Activated naive CD4-positive, alpha-beta T cell treated with anti-CD3 and anti-CD28 coated beads for 36 hours (primary cell): ENCODE measurements at regions not wholly inside any gene's neighbourhood (a gene's known extent, or its start where the extent isn't known, plus 50 kb on each side); places are given as distances from the start of the nearest gene placed in this dataset.
"Not testable (repeated sequence)": the region's sequence is repeated elsewhere in the genome, so short reads cannot be mapped to it uniquely, and the experiment has no call there.

ENCODE experiments used
- CTCF ChIA-PET: fragments of 350-600 bp; sonication (Branson Sonifier 250); formaldehyde crosslinking; loops from one replicate; lab custom pipeline; 2021; ENCODE audit warnings: antibody characterized with exemption; lab: Charles Lee
- DNase-seq: peaks from one replicate; pipeline ENCODE4 v3.0.0-alpha.2; 2020
- H3K27ac Mint-ChIP-seq: one replicate; pipeline ENCODE4 v1.8.0; 2021; ENCODE audit warnings: mild to moderate bottlenecking, mixed read lengths
- H3K27me3 Mint-ChIP-seq: one replicate; pipeline ENCODE4 v1.8.0; 2021; ENCODE audit warnings: low read depth, mixed read lengths
- H3K36me3 Mint-ChIP-seq: one replicate; pipeline ENCODE4 v1.8.0; 2021; ENCODE audit warnings: low read depth, mixed read lengths
- H3K4me1 Mint-ChIP-seq: one replicate; pipeline ENCODE4 v1.8.0; 2021; ENCODE audit warnings: low read depth, mixed read lengths
- H3K4me3 Mint-ChIP-seq: one replicate; pipeline ENCODE4 v1.8.0; 2021; ENCODE audit warnings: mild to moderate bottlenecking, moderate library complexity, mixed read lengths
- H3K9me3 Mint-ChIP-seq: one replicate; pipeline ENCODE4 v1.8.0; 2021; ENCODE audit warnings: mixed read lengths
- intact Hi-C: fragments of 100-400 bp; cut with micrococcal nuclease; formaldehyde crosslinking; loops from one replicate; pipeline ENCODE4 v1.15.1; 2023

DNA sequence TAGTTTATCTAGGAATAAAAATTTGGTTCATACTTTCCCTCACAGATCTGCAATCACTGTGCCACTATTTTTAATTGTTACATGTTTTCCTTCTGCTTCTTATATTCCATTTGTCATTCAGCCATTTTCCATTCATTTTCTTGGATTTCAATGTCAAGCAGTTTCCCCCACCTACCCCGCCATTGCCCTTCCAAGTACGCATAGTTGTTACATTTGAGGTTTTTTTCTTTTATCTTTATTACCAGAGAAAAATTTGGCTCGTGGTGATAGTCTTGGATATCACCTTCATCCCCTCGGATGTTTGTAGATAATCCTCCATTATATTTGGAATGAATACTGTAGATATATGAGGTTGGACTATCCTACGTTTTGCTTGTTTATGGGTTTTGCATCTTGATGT, 159.7 kb downstream of the CRPPA start:
- no peak overlapping the region for H3K4me3 Mint-ChIP-seq
- no peak for DNase-seq
- H3K9me3 Mint-ChIP-seq: peaks cover under 1% of the 10 kb centered on the region
- no peaks in the 10 kb centered on the region for H3K36me3 Mint-ChIP-seq
- CTCF ChIA-PET: no interaction called here
- intact Hi-C loops: no loop called here
- no peak overlapping the region for H3K27ac Mint-ChIP-seq
- no peaks in the 10 kb centered on the region for H3K4me1 Mint-ChIP-seq
- H3K27me3 Mint-ChIP-seq: no peaks in the 10 kb centered on the region

DNA sequence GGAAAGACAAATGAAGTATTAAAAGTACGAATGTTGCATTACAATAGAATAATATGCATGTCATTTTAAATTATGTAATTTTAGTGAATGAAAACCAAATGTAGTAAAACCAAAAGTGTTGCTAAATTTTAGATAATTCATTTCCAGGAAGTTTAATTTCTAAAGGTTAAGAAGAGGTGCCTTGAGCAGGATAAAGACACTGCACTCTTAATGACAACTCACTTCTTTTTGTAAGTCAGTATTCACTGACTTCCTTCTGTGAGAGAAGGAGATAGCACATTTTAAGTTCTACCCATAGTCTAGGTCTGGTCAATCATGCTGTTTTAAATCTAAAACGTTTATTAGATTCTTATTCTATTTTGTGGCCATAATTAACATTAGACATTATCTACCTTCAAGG, 160.2 kb downstream of the CRPPA start:
- no peak for DNase-seq
- Mint-ChIP-seq H3K27ac (no peak overlapping the region), H3K36me3 (peaks cover under 1% of the 10 kb centered on the region), H3K27me3 (no peaks in the 10 kb centered on the region), H3K9me3 (peaks cover 6% of the 10 kb centered on the region), H3K4me3 (no peak overlapping the region), H3K4me1 (no peaks in the 10 kb centered on the region)
- intact Hi-C loops: no loop called here
- CTCF ChIA-PET: interaction anchor here (0.7 kb wide), 1 partner anchor 21 kb away, joined by 3 read pairs; no protein-coding TSS in a partner anchor

DNA sequence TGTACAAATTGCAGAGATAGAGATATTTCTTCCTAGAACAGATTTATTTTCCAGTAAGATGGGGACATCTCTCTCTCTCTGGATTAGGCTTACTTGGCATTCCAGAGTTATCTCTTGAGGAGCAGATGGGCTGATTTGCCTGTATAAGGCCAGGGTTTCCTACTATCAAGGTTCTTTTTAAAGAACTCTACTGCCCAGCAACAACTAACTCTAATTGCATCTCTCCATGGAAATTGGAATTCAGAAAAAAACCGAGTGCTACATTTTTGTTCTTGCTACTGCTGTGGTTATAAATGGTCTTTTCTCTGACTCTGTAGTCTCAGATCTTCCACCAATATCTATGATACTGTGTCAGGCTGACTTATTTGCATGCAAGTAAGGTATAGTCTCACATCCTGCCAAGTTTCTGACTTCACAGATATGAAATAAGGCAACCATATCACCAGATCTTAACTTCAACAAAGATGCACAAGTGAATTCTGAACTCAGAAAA, 161.1 kb downstream of the CRPPA start:
- Mint-ChIP-seq H3K27ac (no peak overlapping the region), H3K36me3 (peaks cover 9% of the 10 kb centered on the region), H3K4me3 (no peak overlapping the region), H3K27me3 (no peaks in the 10 kb centered on the region), H3K9me3 (peaks cover 14% of the 10 kb centered on the region), H3K4me1 (no peaks in the 10 kb centered on the region)
- CTCF ChIA-PET: interaction anchor here (0.7 kb wide), 1 partner anchor 20 kb away, joined by 3 read pairs; no protein-coding TSS in a partner anchor
- intact Hi-C loops: no loop called here
- DNase-seq: no peak

DNA sequence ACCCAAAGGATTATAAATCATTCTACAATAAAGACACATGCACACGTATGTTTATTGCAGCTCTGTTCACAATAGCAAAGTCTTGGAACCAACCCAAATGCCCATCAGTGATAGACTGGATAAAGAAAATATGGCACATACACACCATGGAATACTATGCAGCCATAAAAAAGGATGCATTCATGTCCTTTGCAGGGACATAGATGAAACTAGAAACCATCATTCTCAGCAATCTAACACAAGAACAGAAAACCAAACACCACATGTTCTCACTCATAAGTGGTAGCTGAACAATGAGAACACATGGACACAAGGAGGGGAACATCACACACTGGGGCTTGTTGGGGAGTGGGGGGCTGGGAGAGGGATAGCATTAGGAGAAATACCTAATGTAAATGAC, 164.9 kb downstream of the CRPPA start:
- CTCF ChIA-PET: interaction anchor here (0.8 kb wide), 1 partner anchor 9 kb away, joined by 3 read pairs; no protein-coding TSS in a partner anchor
- Mint-ChIP-seq H3K36me3 (peaks cover 14% of the 10 kb centered on the region), H3K9me3 (peaks cover 14% of the 10 kb centered on the region)
- DNase-seq, H3K27me3 Mint-ChIP-seq, H3K4me1 Mint-ChIP-seq, intact Hi-C loops, H3K27ac Mint-ChIP-seq, H3K4me3 Mint-ChIP-seq: not testable (repeated sequence)

DNA sequence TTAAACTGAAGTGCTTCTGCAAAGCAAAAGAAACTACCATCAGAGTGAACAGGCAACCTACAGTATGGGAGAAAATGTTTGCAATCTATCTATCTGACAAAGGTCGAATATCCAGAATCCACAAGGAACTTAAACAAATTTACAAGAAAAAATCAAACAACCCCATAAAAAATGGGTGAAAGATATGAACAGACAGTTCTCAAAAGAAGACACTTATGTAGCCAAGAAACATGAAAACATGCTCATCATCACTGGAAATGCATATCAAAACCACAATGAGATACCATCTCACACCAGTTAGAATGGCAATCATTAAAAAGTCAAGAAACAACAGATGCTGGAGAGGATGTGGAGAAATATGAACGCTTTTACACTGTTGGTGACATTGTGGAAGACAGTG, 165.4 kb downstream of the CRPPA start:
- H3K27ac Mint-ChIP-seq, DNase-seq, H3K27me3 Mint-ChIP-seq, H3K4me1 Mint-ChIP-seq, intact Hi-C loops, H3K4me3 Mint-ChIP-seq: not testable (repeated sequence)
- CTCF ChIA-PET: interaction anchor here (0.8 kb wide), 1 partner anchor 8 kb away, joined by 3 read pairs; no protein-coding TSS in a partner anchor
- Mint-ChIP-seq H3K36me3 (peaks cover 14% of the 10 kb centered on the region), H3K9me3 (peaks cover 14% of the 10 kb centered on the region)

DNA sequence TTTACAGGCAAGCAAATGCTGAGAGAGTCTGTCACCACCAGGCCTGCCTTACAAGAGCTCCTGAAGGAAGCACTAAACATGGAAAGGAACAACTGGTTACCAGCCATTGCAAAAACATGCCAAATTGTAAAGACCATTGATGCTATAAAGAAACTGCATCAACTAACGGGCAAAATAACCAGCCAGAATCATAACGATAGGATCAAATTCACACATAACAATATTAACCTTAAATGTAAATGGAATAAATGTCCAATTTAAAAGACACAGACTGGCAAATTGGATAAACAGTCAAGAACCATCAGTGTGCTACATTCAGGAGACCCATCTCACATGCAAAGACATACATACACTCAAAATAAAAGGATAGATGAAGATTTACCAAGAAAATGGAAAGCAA, 170.7 kb downstream of the CRPPA start:
- intact Hi-C loops, CTCF ChIA-PET, H3K4me1 Mint-ChIP-seq, H3K36me3 Mint-ChIP-seq, H3K27me3 Mint-ChIP-seq, H3K4me3 Mint-ChIP-seq, H3K27ac Mint-ChIP-seq, DNase-seq, H3K9me3 Mint-ChIP-seq: not testable (repeated sequence)

DNA sequence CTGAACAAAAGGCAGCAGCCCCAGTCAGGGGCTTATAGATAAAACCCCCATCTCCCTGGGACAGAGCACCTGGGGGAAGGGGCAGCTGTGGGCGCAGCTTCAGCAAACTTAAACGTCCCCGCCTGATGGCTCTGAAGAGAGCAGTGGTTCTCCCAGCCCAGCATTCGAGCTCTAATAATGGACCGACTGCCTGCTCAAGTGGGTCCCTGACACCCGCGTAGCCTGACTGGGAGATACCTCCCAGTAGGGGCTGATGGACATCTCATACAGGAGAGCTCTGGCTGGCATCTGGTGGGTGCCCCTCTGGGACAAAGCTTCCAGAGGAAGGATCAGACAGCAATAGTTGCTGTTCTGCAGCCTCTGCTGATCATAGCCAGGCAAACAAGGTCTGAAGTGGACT, 172.1 kb downstream of the CRPPA start:
- H3K4me3 Mint-ChIP-seq, H3K4me1 Mint-ChIP-seq, H3K9me3 Mint-ChIP-seq, DNase-seq, intact Hi-C loops, H3K36me3 Mint-ChIP-seq, H3K27ac Mint-ChIP-seq, H3K27me3 Mint-ChIP-seq: not testable (repeated sequence)
- CTCF ChIA-PET: interaction anchor here (0.7 kb wide), 1 partner anchor 39 kb away, joined by 3 read pairs; no protein-coding TSS in a partner anchor

DNA sequence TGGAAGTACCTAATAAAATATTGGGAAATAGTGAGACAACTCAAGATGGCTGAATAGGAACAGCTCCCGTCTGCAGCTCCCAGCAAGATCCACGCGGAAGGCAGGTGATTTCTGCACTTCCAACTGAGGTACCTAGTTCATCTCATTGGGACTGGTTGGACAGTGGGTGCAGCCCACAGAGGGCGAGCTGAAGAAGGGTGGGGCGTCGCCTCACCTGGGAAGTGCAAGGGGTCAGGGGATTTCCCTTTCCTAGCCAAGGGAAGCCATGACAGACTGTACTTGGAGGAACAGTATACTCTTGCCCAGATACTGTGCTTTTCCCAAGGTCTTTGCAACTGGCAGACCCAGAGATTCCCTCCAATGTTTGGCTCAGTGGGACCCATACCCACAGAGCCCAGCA, 172.8 kb downstream of the CRPPA start:
- H3K36me3 Mint-ChIP-seq, intact Hi-C loops, DNase-seq, CTCF ChIA-PET, H3K9me3 Mint-ChIP-seq, H3K4me3 Mint-ChIP-seq, H3K27me3 Mint-ChIP-seq, H3K4me1 Mint-ChIP-seq, H3K27ac Mint-ChIP-seq: not testable (repeated sequence)

DNA sequence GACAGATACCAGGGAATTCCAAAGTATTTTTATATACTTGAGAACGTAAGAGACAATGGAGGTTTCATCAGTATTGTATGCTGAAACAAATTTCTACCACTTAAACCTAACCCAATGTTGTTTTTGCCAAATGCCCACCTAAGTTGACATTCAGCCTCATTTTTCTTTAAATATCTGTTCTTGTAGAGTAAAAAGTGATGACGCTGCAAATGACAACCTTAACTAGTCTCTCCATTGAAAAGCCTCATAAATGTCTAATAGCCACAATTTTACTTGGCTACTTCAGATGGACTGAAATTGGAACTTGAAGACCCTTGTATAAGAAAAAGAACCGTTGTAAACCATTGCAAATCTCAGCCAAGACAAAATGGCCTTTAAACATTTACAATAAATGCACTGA, 176.9 kb downstream of the CRPPA start:
- Mint-ChIP-seq H3K4me3 (no peak overlapping the region), H3K9me3 (peaks cover 2% of the 10 kb centered on the region), H3K27ac (no peak overlapping the region), H3K4me1 (no peaks in the 10 kb centered on the region), H3K27me3 (no peaks in the 10 kb centered on the region), H3K36me3 (no peaks in the 10 kb centered on the region)
- intact Hi-C loops: no loop called here
- no peak for DNase-seq
- CTCF ChIA-PET: no interaction called here

DNA sequence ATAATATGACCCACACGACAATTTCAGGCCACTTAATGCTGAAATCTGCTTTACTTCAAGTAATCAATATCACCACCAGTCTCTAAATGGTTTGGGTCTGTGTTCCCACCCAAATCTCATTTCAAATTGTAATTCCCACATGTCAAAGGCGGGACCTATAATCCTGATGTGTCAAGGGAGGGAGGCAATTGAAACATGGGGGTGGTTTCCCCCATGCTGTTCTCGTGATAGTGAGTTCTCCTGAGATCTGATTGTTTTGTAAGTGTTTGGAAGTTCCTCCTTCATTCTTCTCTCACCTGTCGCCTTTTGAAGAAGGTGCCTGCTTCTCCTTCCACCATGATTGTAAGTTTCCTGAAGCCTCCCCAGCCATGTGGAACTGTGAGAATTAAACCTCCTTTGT, 178.4 kb downstream of the CRPPA start:
- Mint-ChIP-seq H3K9me3 (no peaks in the 10 kb centered on the region), H3K4me1 (no peaks in the 10 kb centered on the region), H3K36me3 (no peaks in the 10 kb centered on the region), H3K27ac (no peak overlapping the region), H3K4me3 (no peak overlapping the region), H3K27me3 (no peaks in the 10 kb centered on the region)
- intact Hi-C loops: no loop called here
- CTCF ChIA-PET: no interaction called here
- no peak for DNase-seq

DNA sequence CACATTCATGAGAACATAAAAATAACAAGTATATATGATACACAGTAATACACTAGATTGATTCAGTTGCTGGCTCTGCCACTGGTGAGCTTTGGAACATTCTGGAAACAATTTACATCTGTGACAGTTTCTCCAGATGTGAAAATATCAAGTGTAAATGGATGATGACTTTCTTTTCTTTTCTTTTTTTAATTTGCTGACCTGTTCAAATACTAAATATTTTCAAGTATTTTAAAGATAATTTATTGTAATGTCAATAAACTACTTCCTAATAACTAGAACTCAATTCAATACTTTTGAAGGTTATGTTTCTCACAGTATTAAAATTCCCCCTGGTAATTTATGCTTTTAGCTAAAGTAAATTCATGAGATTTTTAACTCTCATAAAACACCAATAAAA, 180.3 kb downstream of the CRPPA start:
- CTCF ChIA-PET: no interaction called here
- intact Hi-C loops: no loop called here
- Mint-ChIP-seq H3K4me3 (no peak overlapping the region), H3K27ac (no peak overlapping the region), H3K27me3 (no peaks in the 10 kb centered on the region), H3K4me1 (no peaks in the 10 kb centered on the region), H3K36me3 (no peaks in the 10 kb centered on the region), H3K9me3 (no peaks in the 10 kb centered on the region)
- DNase-seq: no peak

DNA sequence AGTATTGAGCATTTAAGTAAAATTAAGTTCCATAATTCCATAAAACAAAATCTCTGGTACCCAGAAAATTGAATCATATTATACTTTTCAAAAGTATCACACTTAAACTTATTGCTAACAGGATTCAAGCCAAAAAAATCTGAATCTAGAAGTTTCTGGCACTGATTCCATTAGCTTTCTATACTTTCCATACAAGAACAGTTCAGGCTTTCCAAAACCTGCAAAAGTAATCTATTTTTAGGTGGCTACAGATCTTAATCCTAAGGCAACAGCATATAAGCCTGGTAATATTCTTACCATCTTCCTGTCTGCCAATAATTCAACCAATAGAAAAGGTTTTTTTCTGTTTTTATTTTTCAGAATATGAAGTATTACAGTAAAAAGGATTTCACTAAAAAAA, 185.0 kb downstream of the CRPPA start:
- H3K27me3 Mint-ChIP-seq: no peaks in the 10 kb centered on the region
- H3K36me3 Mint-ChIP-seq: peaks cover 6% of the 10 kb centered on the region
- CTCF ChIA-PET: no interaction called here
- peaks cover 7% of the 10 kb centered on the region for H3K9me3 Mint-ChIP-seq
- no peak for DNase-seq
- H3K4me3 Mint-ChIP-seq: no peak overlapping the region
- intact Hi-C loops: no loop called here
- no peak overlapping the region for H3K27ac Mint-ChIP-seq
- no peaks in the 10 kb centered on the region for H3K4me1 Mint-ChIP-seq

DNA sequence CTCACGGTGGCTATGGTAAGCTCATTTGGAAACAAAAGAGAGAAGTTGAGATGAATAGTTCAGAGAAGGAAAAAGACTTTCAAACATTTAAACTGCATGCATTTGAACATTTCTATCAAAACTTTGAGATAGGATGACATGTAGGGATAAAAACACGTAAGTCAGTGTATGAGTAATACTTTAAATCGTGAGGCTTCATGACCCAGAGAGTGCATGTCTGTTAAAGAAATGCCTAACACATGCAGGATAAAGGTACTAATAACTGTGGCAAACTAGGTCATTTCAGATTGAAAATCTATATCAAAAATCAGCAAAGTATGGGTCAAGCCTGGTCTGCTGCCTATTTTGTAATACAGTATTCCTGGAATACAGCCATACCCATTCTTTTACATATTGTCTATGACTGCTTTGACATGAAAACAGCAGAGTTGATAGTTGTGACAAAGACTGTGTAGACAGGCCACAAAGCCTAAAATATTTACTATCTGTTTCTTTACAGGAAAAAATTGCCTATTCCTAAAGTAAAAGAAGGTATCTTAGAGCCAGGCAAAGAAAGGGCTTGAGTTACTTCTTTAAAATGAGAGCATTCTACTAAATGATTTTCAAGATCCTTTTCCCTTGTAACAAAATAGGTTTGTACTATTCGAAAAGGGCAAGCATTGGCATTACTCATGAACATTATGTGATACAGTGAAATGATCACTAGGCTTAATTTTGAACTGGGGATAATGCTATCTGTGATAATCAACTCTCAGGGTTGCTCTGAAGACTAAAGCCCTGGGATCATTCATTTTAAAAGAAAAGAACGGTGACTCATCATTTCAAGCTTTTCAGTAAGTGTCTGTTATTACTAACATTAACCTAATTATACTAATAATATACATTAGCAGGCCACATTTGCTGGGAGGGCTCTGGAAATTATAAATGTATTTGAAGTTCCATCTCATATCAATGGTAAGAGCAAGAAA, 185.9 kb downstream of the CRPPA start:
- H3K4me1 Mint-ChIP-seq: no peaks in the 10 kb centered on the region
- CTCF ChIA-PET: no interaction called here
- H3K36me3 Mint-ChIP-seq: peaks cover 9% of the 10 kb centered on the region
- intact Hi-C loops: no loop called here
- H3K27ac Mint-ChIP-seq: no peak overlapping the region
- no peak for DNase-seq
- no peak overlapping the region for H3K4me3 Mint-ChIP-seq
- no peaks in the 10 kb centered on the region for H3K27me3 Mint-ChIP-seq
- peaks cover 10% of the 10 kb centered on the region for H3K9me3 Mint-ChIP-seq
